ENCODE measurements at regions not wholly inside any gene's neighbourhood (a gene's known extent, or its start where the extent isn't known, plus 50 kb on each side); places are given as distances from the start of the nearest gene placed in this dataset.

DNA sequence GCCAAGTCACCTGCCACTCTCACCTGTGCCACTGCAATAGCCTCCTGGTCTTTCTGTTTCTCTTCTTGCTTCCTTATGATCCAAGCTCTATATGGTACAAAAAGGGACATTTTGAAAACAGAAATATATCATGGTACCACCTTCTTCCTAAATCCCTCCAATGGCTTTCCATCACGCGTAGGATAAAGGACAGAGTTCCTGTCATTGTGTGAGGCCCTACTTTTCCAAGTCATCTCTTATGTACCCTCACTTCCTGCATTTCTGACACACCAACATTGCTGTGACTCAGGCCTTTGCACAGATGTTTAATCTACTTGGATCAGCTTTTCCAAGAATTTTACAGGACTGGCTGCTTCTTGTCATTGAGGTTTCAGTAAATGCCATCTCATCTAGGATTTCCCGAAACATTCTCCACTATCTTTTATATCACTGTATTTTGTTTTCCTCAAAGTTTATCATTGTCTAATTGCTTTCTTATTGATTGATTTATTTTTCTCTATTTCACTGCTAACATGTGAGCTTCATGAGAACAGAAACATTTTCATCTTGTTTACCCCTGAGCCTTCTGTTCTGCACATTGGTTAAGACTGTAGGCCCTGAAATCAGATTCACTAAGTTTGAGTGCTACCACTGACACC lies 426.1 kb upstream of the FANCL start:
- Mint-ChIP-seq H3K36me3 (no peaks in the 10 kb centered on the region), H3K4me3 (no peak overlapping the region), H3K27me3 (no peaks in the 10 kb centered on the region), H3K27ac (no peak overlapping the region), H3K4me1 (ENCODE audit: low read depth) (no peaks in the 10 kb centered on the region), H3K9me3 (no peaks in the 10 kb centered on the region)
- intact Hi-C loops (cut with micrococcal nuclease): no loop called here
- CTCF ChIA-PET: interaction anchor here (0.6 kb wide), 1 partner anchor 1455 kb away, joined by 3 read pairs; no protein-coding TSS in a partner anchor
- POLR2A ChIA-PET: no interaction called here
- no peak for DNase-seq

DNA sequence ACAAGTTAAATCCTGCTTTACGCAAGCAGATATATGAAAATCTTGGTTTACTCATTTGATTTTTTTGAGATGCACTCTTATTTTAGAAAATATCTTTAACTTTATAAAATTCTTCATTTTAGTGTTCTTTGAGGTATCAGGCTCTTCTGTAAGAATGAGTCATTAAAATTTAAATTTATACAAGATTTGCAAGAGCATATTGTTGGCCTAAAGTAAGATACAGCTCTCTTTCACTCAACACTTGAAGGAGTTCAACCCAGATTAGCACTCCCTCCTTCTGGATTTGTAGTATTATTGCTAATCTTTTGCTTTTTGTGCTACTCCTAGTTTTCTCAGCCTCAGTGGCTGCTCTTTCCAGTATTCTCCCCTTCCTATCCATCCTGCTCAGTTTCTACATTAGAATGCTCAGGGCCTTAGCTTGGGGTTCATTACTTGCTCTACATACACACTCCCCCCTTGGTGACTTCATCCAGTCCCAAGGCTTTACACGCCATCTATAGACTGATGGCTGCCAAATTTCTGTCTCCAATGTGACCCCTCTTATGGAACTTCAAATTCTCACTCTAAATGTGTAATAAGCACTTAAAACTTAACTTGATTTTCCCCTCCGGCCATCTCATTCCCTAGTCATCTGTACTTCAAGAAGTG lies 425.3 kb upstream of the FANCL start:
- intact Hi-C loops (cut with micrococcal nuclease): no loop called here
- CTCF ChIA-PET: interaction anchor here (1.2 kb wide), 1 partner anchor 18 kb away, joined by 3 read pairs; no protein-coding TSS in a partner anchor
- no peaks in the 10 kb centered on the region for H3K9me3 Mint-ChIP-seq

GRCh38 chr2:58665154-58665553 lies 424.0 kb upstream of the FANCL start:
- ChIA-PET POLR2A (no interaction called here), CTCF (interaction anchor here (1.2 kb wide), 1 partner anchor 20 kb away, joined by 3 read pairs; no protein-coding TSS in a partner anchor)
- H3K4me1 Mint-ChIP-seq (ENCODE audit: low read depth): no peaks in the 10 kb centered on the region
- no peak for DNase-seq
- H3K27me3 Mint-ChIP-seq: no peaks in the 10 kb centered on the region
- no peak overlapping the region for H3K27ac Mint-ChIP-seq
- H3K9me3 Mint-ChIP-seq: no peaks in the 10 kb centered on the region
- intact Hi-C loops (cut with micrococcal nuclease): no loop called here
- no peaks in the 10 kb centered on the region for H3K36me3 Mint-ChIP-seq
- H3K4me3 Mint-ChIP-seq: no peak overlapping the region

More for the DNA sequence above, 425.3 kb upstream of the FANCL start:
- H3K27me3 Mint-ChIP-seq: no peaks in the 10 kb centered on the region
- POLR2A ChIA-PET: no interaction called here
- H3K27ac Mint-ChIP-seq: no peak overlapping the region
- H3K36me3 Mint-ChIP-seq: no peaks in the 10 kb centered on the region
- no peak for DNase-seq
- no peaks in the 10 kb centered on the region for H3K4me1 Mint-ChIP-seq (ENCODE audit: low read depth)
- no peak overlapping the region for H3K4me3 Mint-ChIP-seq

DNA sequence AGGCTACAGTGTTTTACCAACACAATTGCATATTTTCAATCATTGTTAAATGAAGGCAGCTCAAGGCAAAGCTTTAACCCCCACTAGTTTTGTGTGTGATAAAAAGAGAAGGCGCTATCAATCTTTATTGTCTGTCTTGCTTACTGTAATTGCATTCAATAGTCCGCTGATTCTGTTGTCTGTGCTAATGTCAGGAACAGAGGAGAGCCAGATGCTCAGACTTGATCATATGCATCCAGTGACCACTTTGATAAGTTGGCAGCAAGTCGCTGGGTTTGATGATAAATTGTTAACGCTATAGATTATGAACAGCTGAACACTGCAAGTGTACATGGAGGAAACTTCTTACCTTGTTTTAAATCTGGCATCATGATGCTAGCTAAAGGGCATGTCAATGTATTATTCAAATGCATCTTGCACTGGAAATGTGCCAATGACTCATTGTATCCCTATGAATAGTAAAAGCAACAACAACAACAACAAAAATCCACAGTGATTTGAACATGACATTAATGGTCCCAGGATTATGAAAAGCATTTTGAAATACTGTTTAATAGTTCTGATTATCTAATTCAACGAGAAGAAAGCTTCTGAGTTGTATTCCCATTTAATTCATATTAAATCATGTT lies 423.5 kb upstream of the FANCL start:
- Mint-ChIP-seq H3K4me3 (no peak overlapping the region), H3K9me3 (no peaks in the 10 kb centered on the region), H3K27ac (no peak overlapping the region), H3K4me1 (ENCODE audit: low read depth) (no peaks in the 10 kb centered on the region), H3K36me3 (no peaks in the 10 kb centered on the region), H3K27me3 (no peaks in the 10 kb centered on the region)
- CTCF ChIA-PET: no interaction called here
- POLR2A ChIA-PET: no interaction called here
- intact Hi-C loops (cut with micrococcal nuclease): no loop called here
- DNase-seq: no peak

- Mint-ChIP-seq H3K27ac (no peak overlapping the region), H3K27me3 (no peaks in the 10 kb centered on the region), H3K4me3 (no peak overlapping the region), H3K4me1 (ENCODE audit: low read depth) (no peaks in the 10 kb centered on the region), H3K36me3 (no peaks in the 10 kb centered on the region), H3K9me3 (no peaks in the 10 kb centered on the region)
- ChIA-PET CTCF (no interaction called here), POLR2A (no interaction called here)
- intact Hi-C loops (cut with micrococcal nuclease): no loop called here
- DNase-seq: no peak
Observed at GRCh38 chr2:58660046-58660445, 418.9 kb upstream of the FANCL start.

GRCh38 chr2:58655152-58655551 lies 414.0 kb upstream of the FANCL start:
- no peaks in the 10 kb centered on the region for H3K9me3 Mint-ChIP-seq
- H3K36me3 Mint-ChIP-seq: no peaks in the 10 kb centered on the region

GRCh38 chr2:58651930-58652329 lies 410.8 kb upstream of the FANCL start:
- Mint-ChIP-seq H3K27me3 (no peaks in the 10 kb centered on the region), H3K36me3 (no peaks in the 10 kb centered on the region), H3K9me3 (no peaks in the 10 kb centered on the region), H3K4me3 (no peak overlapping the region), H3K4me1 (ENCODE audit: low read depth) (no peaks in the 10 kb centered on the region), H3K27ac (no peak overlapping the region)
- intact Hi-C loops (cut with micrococcal nuclease): no loop called here
- DNase-seq: no peak
- CTCF ChIA-PET: no interaction called here
- POLR2A ChIA-PET: no interaction called here

More at GRCh38 chr2:58655152-58655551, 414.0 kb upstream of the FANCL start:
- POLR2A ChIA-PET: no interaction called here
- intact Hi-C loops (cut with micrococcal nuclease): no loop called here
- H3K27me3 Mint-ChIP-seq: no peaks in the 10 kb centered on the region
- H3K27ac Mint-ChIP-seq: no peak overlapping the region
- no peak for DNase-seq
- no peak overlapping the region for H3K4me3 Mint-ChIP-seq
- no peaks in the 10 kb centered on the region for H3K4me1 Mint-ChIP-seq (ENCODE audit: low read depth)
- CTCF ChIA-PET: no interaction called here

- Mint-ChIP-seq H3K27me3 (no peaks in the 10 kb centered on the region), H3K27ac (no peak overlapping the region), H3K4me3 (no peak overlapping the region), H3K9me3 (no peaks in the 10 kb centered on the region), H3K36me3 (no peaks in the 10 kb centered on the region), H3K4me1 (ENCODE audit: low read depth) (no peaks in the 10 kb centered on the region)
- DNase-seq: no peak
- intact Hi-C loops (cut with micrococcal nuclease): no loop called here
- ChIA-PET POLR2A (no interaction called here), CTCF (no interaction called here)
Observed at GRCh38 chr2:58650781-58651180, 409.7 kb upstream of the FANCL start.

DNA sequence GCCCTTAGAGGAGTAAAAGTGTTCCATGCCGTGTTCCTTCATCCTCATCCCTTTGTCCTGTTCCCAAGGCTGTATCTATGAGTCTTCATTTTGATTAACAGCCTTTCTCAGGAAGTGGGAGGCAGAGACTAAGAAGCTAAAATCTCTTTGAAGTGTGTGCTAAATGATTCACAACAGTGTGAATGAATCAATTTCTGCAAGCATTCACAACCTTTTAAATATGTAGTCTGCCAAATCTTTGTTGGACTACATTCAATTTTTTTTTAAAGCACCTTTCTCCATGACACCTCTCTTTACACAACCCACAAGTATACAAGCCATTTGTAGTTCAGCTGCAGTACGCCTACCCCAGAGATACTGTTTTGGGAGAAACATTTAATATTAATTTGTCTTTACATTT lies 408.6 kb upstream of the FANCL start:
- no peak for DNase-seq
- Mint-ChIP-seq H3K4me1 (ENCODE audit: low read depth) (no peaks in the 10 kb centered on the region), H3K4me3 (no peak overlapping the region), H3K27ac (no peak overlapping the region), H3K36me3 (no peaks in the 10 kb centered on the region), H3K27me3 (no peaks in the 10 kb centered on the region), H3K9me3 (no peaks in the 10 kb centered on the region)
- ChIA-PET CTCF (no interaction called here), POLR2A (no interaction called here)
- intact Hi-C loops (cut with micrococcal nuclease): no loop called here

DNA sequence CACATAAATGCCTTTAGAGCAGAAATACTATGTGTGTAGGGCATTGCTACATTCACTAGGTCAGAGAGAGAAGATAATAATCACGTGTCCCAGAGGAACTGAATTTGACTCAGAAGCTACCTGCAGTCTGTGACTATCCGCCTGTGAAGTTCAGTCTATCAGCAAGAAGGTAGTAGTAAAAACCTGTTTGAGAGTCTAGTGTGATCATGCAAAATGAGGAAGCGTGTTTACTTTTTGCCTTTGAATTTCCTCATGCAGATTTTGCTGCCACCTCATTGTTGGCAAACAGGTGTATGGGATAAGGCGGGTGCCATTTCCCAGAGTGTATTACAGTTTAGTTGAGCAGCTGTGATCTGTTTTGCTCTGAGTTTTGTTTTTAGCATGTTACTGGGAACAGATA lies 403.9 kb upstream of the FANCL start:
- no peaks in the 10 kb centered on the region for H3K9me3 Mint-ChIP-seq
- H3K4me1 Mint-ChIP-seq (ENCODE audit: low read depth): no peaks in the 10 kb centered on the region
- intact Hi-C loops (cut with micrococcal nuclease): no loop called here
- CTCF ChIA-PET: no interaction called here
- no peak overlapping the region for H3K4me3 Mint-ChIP-seq
- no peaks in the 10 kb centered on the region for H3K36me3 Mint-ChIP-seq
- POLR2A ChIA-PET: no interaction called here
- H3K27ac Mint-ChIP-seq: no peak overlapping the region
- DNase-seq: no peak
- H3K27me3 Mint-ChIP-seq: peaks cover 1% of the 10 kb centered on the region

GRCh38 chr2:58644451-58644850 lies 403.3 kb upstream of the FANCL start:
- Mint-ChIP-seq H3K4me3 (no peak overlapping the region), H3K9me3 (no peaks in the 10 kb centered on the region), H3K36me3 (no peaks in the 10 kb centered on the region), H3K27me3 (peaks cover 1% of the 10 kb centered on the region), H3K4me1 (ENCODE audit: low read depth) (no peaks in the 10 kb centered on the region), H3K27ac (no peak overlapping the region)
- intact Hi-C loops (cut with micrococcal nuclease): no loop called here
- ChIA-PET CTCF (no interaction called here), POLR2A (no interaction called here)
- no peak for DNase-seq

DNA sequence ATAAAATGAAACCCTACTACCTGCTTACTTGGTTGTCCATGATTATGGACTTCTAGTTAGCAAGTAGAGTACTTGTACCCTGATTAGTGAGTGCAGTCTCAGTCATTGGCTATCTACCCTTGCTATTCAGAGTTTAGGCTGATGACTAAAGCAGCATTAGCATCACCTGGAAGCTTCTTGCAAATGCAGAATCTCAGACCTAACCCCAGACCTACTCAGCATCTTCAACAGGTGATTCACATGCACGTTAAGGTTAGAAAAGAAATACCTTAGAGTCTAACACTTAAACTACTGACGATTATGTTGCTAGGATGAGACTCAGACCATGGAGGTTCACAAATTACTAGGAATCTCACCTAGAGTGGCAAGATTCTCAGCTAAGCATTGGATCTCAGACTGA lies 399.9 kb upstream of the FANCL start:
- Mint-ChIP-seq H3K4me1 (ENCODE audit: low read depth) (no peaks in the 10 kb centered on the region), H3K27ac (no peak overlapping the region), H3K4me3 (no peak overlapping the region), H3K36me3 (no peaks in the 10 kb centered on the region), H3K9me3 (no peaks in the 10 kb centered on the region), H3K27me3 (peaks cover 1% of the 10 kb centered on the region)
- no peak for DNase-seq
- CTCF ChIA-PET: no interaction called here
- intact Hi-C loops (cut with micrococcal nuclease): no loop called here
- POLR2A ChIA-PET: no interaction called here

GRCh38 chr2:58640042-58640441 lies 398.9 kb upstream of the FANCL start:
- POLR2A ChIA-PET: no interaction called here
- no peak for DNase-seq
- Mint-ChIP-seq H3K36me3 (no peaks in the 10 kb centered on the region), H3K27me3 (peaks cover 1% of the 10 kb centered on the region), H3K27ac (no peak overlapping the region), H3K4me1 (ENCODE audit: low read depth) (no peaks in the 10 kb centered on the region), H3K9me3 (no peaks in the 10 kb centered on the region), H3K4me3 (no peak overlapping the region)
- intact Hi-C loops (cut with micrococcal nuclease): no loop called here
- CTCF ChIA-PET: no interaction called here
